Cardiac muscle cell (in vitro differentiated cells and primary cell): ENCODE measurements at regions not wholly inside any gene's neighbourhood (a gene's known extent, or its start where the extent isn't known, plus 50 kb on each side); places are given as distances from the start of the nearest gene placed in this dataset.

Source experiments
- DNase-seq, 2 donors: peaks; one replicate each; pipeline versions ENCODE4 v3.0.0 to v3.0.0-alpha.2; 2010 to 2017; ENCODE audit warnings: low read depth in 1 of 2, low spot score in 1 of 2
- H3K27ac ChIP-seq: fragments of 200-600 bp; sonication (generic); 2 replicates; pipeline ENCODE4 v1.5.1; 2016
- H3K27me3 ChIP-seq: fragments of 200-600 bp; sonication (generic); 2 replicates; pipeline ENCODE4 v1.6.0; 2016; ENCODE audit warnings: control low read depth
- H3K36me3 ChIP-seq: fragments of 200-600 bp; sonication (generic); 2 replicates; pipeline ENCODE4 v1.5.1; 2016; ENCODE audit warnings: control low read depth
- H3K4me1 ChIP-seq: fragments of 200-600 bp; sonication (generic); 2 replicates; pipeline ENCODE4 v1.8.1; 2017; ENCODE audit warnings: low read depth, mild to moderate bottlenecking, mixed run types
- H3K4me3 ChIP-seq: fragments of 200-600 bp; sonication (generic); 2 replicates; pipeline ENCODE4 v1.5.1; 2016; ENCODE audit warnings: mild to moderate bottlenecking
- H3K9me3 ChIP-seq: fragments of 200-600 bp; sonication (generic); 2 replicates; pipeline ENCODE4 v1.5.1; 2017; ENCODE audit warnings: low read depth, mild to moderate bottlenecking, control low read depth
- CTCF ChIP-seq: IDR thresholded peaks from 2 replicates; pipeline ENCODE4 v1.5.1; 2012; ENCODE audit warnings: low read depth, mild to moderate bottlenecking, low read length

- TF ChIP-seq CTCF = no peak
- no peak overlapping the region for H3K4me3 ChIP-seq
Observed at GRCh38 chr3:194030372-194030771, 105.6 kb upstream of the HES1 start.

GRCh38 chr3:194031349-194031748, 104.6 kb upstream of the HES1 start:
- TF ChIP-seq CTCF = no peak
- Histone ChIP-seq H3K4me1 (peaks cover 9% of the 10 kb centered on the region), H3K27ac (no peak overlapping the region), H3K36me3 (no peaks in the 10 kb centered on the region), H3K9me3 (no peaks in the 10 kb centered on the region), H3K27me3 (no peaks in the 10 kb centered on the region), H3K4me3 (no peak overlapping the region)
- no peak for DNase-seq

More at GRCh38 chr3:194030372-194030771, 105.6 kb upstream of the HES1 start:
- Histone ChIP-seq H3K9me3 (no peaks in the 10 kb centered on the region), H3K27ac (no peak overlapping the region), H3K27me3 (no peaks in the 10 kb centered on the region), H3K36me3 (no peaks in the 10 kb centered on the region), H3K4me1 (peaks cover 9% of the 10 kb centered on the region)
- DNase-seq = no peak

- no peak for DNase-seq
- Histone ChIP-seq H3K27me3 (no peaks in the 10 kb centered on the region), H3K9me3 (no peaks in the 10 kb centered on the region), H3K27ac (no peak overlapping the region), H3K4me3 (no peak overlapping the region), H3K36me3 (no peaks in the 10 kb centered on the region), H3K4me1 (peaks cover 9% of the 10 kb centered on the region)
- TF ChIP-seq CTCF = no peak
Observed at GRCh38 chr3:194031867-194032635, 103.9 kb upstream of the HES1 start.

DNA sequence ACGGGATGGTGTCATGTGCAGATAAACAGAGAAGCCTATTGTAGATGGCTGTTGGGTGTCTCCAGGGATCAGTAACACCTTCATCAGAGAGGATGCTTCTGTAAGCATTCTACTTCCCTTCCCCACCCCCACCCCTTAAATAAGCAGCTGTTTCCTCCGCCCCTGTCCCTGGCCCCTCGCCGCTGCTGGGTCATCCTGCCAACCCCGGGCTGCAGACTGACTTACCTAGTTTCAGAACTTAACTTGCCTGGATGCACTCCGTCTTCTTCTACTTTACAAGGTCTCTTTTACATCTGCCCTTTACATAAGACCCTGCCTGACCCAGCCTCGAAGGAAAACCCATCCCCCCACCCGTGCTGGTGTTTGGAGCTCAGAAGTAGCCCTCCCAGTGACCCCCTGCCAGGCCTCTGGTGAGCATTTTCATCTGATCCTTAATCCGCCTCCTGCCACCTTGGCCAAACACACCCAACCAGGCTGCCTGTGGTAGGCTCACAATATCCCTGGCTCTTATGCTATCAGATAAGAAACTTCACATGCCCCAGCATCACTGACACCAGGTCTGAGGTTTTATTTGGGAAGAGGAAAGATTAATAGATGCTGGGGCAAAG, 103.0 kb upstream of the HES1 start:
- no peak overlapping the region for H3K4me3 ChIP-seq
- H3K9me3 ChIP-seq = no peaks in the 10 kb centered on the region
- no peak for TF ChIP-seq CTCF
- H3K27ac ChIP-seq = no peak overlapping the region
- no peaks in the 10 kb centered on the region for H3K27me3 ChIP-seq
- H3K36me3 ChIP-seq = no peaks in the 10 kb centered on the region
- H3K4me1 ChIP-seq = peaks cover 9% of the 10 kb centered on the region
- no peak for DNase-seq

- H3K9me3 ChIP-seq = no peaks in the 10 kb centered on the region
- no peak for TF ChIP-seq CTCF
- no peaks in the 10 kb centered on the region for H3K36me3 ChIP-seq
- DNase-seq = no peak
- H3K27me3 ChIP-seq = no peaks in the 10 kb centered on the region
- no peak overlapping the region for H3K4me3 ChIP-seq
- no peak overlapping the region for H3K27ac ChIP-seq
- peaks cover 9% of the 10 kb centered on the region for H3K4me1 ChIP-seq
Observed at GRCh38 chr3:194034346-194035336, 101.3 kb upstream of the HES1 start.
